Activated CD4-positive, alpha-beta memory T cell treated with anti-CD3 and anti-CD28 coated beads, Interleukin-2, amount 10 ng/mL, durations not matched to agents 7 days and 5 days (primary cell): ENCODE measurements at regions not wholly inside any gene's neighbourhood (a gene's known extent, or its start where the extent isn't known, plus 50 kb on each side); places are given as distances from the start of the nearest gene placed in this dataset.
"Not testable (repeated sequence)": the region's sequence is repeated elsewhere in the genome, so short reads cannot be mapped to it uniquely, and the experiment has no call there.

Experiments
- CTCF ChIA-PET: fragments of 350-600 bp; sonication (Branson Sonifier 250); formaldehyde crosslinking; loops from one replicate; lab custom pipeline; 2021; ENCODE audit warnings: antibody characterized with exemption, inconsistent platforms; lab: Charles Lee
- POLR2A ChIA-PET: fragments of 350-600 bp; sonication (Branson Sonifier 250); formaldehyde crosslinking; loops from one replicate; lab custom pipeline; 2021; ENCODE audit warnings: antibody characterized with exemption; lab: Charles Lee
- DNase-seq: peaks from one replicate; pipeline ENCODE4 v3.0.0-alpha.2; 2020
- H3K27ac Mint-ChIP-seq: one replicate; pipeline ENCODE4 v1.8.0; 2021; ENCODE audit warnings: mild to moderate bottlenecking, mixed read lengths
- H3K27me3 Mint-ChIP-seq: one replicate; pipeline ENCODE4 v1.8.0; 2021; ENCODE audit warnings: mixed read lengths
- H3K36me3 Mint-ChIP-seq: one replicate; pipeline ENCODE4 v1.8.0; 2021; ENCODE audit warnings: low read depth, mixed read lengths
- H3K4me1 Mint-ChIP-seq: one replicate; pipeline ENCODE4 v1.8.0; 2021; ENCODE audit warnings: mixed read lengths
- H3K4me3 Mint-ChIP-seq: one replicate; pipeline ENCODE4 v1.8.0; 2021; ENCODE audit warnings: mild to moderate bottlenecking, mixed read lengths
- H3K9me3 Mint-ChIP-seq: one replicate; pipeline ENCODE4 v1.8.0; 2021; ENCODE audit warnings: mixed read lengths

DNA sequence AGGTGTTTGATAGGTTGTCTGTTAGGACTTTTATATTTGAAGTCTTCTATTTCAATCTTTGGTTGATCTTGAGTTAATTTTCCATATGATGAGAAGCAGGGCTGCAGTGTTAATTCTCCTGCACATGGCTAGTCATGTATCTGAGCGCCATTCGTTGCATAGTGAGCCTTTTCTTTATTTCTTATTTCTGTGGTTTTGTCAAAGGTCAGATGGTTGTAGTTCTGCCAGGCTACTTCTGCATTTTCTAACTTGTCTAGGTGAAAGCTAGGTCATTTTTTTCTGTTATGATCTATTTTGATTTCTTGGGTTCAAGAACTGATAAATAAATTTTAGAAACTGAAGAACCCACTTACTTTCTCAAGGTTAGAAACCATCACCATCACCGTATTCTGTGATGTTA lies 56.7 kb downstream of the CCDC74A start:
- Mint-ChIP-seq H3K9me3 (no peaks in the 10 kb centered on the region), H3K4me3 (no peak overlapping the region), H3K4me1 (no peaks in the 10 kb centered on the region), H3K27ac (no peak overlapping the region), H3K27me3 (peaks cover 24% of the 10 kb centered on the region), H3K36me3 (no peaks in the 10 kb centered on the region)
- no peak for DNase-seq
- ChIA-PET CTCF (no interaction called here), POLR2A (no interaction called here)

DNA sequence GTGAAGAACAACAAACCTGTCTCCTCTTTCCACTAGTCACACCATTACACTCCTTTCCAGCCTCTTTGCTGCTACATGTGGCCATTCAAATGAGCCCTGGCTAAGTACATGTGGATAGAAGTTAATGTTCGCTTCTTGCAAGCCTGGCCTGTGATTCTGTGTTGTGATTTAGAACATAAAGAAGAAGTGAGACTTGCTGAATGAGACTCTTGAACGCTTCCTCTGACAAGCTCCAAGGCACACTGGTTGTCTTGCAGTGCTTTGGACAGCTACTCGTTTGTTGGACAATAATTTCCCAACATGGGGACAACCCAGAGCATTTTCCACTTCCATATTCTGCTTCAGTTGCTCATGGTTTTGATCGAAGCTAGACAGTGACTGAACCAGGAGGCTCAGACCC lies 57.3 kb downstream of the CCDC74A start:
- H3K36me3 Mint-ChIP-seq = no peaks in the 10 kb centered on the region
- POLR2A ChIA-PET = no interaction called here
- H3K4me3 Mint-ChIP-seq = no peak overlapping the region
- no peaks in the 10 kb centered on the region for H3K9me3 Mint-ChIP-seq
- H3K27me3 Mint-ChIP-seq = peaks cover 19% of the 10 kb centered on the region
- CTCF ChIA-PET = no interaction called here
- H3K4me1 Mint-ChIP-seq = no peaks in the 10 kb centered on the region
- no peak for DNase-seq
- no peak overlapping the region for H3K27ac Mint-ChIP-seq

DNA sequence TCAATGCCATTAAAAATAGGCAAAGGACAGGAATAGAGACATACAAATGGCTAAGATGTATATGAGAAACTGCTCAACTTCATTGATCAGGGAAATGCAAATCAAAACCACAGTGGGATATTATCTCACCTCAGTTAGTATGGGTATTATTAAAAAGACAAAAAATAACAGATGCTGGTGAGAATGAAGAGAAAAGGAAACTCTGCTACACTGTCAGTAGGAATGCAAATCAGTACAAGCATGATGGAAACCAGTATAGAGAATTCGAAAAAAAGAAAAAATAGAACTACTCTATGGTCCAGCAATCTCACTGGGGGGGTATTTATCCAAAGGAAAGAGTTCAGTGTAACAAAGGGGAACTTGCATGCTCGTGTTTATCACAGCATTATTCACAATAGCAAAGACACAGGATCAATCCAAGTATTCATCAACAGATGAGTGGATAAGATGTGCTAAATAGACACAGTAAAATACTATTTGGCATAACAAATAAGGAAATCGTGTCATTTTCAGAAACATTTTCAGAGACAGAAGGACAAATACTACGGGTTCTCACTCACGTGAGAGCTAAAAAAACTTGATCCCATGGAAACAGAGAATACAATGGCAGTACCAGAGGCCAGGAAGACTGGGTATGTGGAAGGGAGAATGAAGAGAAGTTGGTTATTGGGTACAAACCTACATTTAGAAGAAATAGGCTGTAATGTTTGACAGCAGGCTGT lies 60.6 kb downstream of the CCDC74A start:
- POLR2A ChIA-PET = no interaction called here
- Mint-ChIP-seq H3K27me3 (peaks cover 9% of the 10 kb centered on the region), H3K27ac (no peak overlapping the region), H3K4me3 (no peak overlapping the region), H3K36me3 (no peaks in the 10 kb centered on the region), H3K9me3 (no peaks in the 10 kb centered on the region), H3K4me1 (no peaks in the 10 kb centered on the region)
- DNase-seq = no peak
- CTCF ChIA-PET = no interaction called here

DNA sequence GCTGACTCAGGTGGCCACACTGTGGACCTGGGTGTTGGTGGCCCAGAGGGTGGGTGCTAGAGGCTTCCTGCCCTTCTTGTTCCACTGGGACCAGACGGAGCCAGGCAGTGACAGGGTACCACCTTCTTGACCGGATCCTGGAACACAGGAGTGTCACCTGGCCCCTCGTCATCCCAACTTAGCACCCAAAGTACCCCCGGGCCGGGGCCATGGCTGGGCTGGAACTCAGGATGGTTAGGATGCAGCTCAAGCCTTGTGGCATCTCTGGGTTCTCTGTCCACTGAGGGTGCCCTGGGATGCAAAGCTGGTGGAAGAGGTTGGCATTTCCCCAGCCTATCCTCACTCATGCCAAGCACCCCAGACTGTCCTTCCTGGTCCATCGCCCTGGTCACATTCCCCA lies 61.4 kb downstream of the CCDC74A start:
- CTCF ChIA-PET, DNase-seq, H3K27me3 Mint-ChIP-seq, H3K4me3 Mint-ChIP-seq, POLR2A ChIA-PET, H3K36me3 Mint-ChIP-seq, H3K4me1 Mint-ChIP-seq, H3K9me3 Mint-ChIP-seq, H3K27ac Mint-ChIP-seq: not testable (repeated sequence)

DNA sequence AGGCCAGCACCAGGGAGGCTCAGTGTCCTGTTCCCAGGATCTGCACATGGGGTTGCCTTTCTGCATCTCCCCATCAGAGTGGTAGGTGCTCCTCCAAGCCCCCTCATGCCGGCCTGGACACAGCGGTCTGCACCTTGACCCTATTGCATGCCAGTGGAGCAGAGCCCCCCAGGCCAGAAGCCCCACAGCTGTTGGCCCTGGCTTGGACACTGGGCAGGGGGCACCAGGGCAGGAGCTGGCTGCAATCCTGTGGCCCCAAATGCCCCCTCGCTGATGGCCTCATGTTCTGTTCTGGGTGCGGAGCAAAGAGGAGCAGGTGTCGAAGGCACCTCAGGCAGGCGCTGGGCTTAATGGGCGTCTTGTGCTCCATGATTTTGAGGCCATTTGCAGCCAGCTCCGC lies 62.7 kb downstream of the CCDC74A start:
- no peak overlapping the region for H3K27ac Mint-ChIP-seq
- DNase-seq = no peak
- ChIA-PET POLR2A (no interaction called here), CTCF (no interaction called here)
- H3K4me1 Mint-ChIP-seq = no peaks in the 10 kb centered on the region
- no peak overlapping the region for H3K4me3 Mint-ChIP-seq
- peaks cover 9% of the 10 kb centered on the region for H3K27me3 Mint-ChIP-seq
- no peaks in the 10 kb centered on the region for H3K9me3 Mint-ChIP-seq
- no peaks in the 10 kb centered on the region for H3K36me3 Mint-ChIP-seq

DNA sequence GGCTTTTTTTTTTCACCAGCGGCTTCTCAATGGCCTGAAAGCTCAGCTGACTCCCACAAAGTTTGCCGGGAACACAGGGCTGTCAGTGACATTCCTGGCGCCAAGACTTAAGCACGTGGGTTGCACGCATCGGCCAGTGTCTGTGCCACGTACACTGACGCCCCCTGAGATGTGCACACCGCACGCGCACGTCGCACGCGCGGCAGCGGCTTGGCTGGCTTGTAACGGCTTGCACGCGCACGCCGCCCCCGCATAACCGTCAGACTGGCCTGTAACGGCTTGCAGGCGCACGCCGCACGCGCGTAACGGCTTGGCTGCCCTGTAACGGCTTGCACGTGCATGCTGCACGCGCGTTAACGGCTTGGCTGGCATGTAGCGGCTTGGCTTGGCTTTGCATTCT lies 63.2 kb downstream of the CCDC74A start:
- Mint-ChIP-seq H3K9me3 (no peaks in the 10 kb centered on the region), H3K27ac (no peak overlapping the region)

DNA sequence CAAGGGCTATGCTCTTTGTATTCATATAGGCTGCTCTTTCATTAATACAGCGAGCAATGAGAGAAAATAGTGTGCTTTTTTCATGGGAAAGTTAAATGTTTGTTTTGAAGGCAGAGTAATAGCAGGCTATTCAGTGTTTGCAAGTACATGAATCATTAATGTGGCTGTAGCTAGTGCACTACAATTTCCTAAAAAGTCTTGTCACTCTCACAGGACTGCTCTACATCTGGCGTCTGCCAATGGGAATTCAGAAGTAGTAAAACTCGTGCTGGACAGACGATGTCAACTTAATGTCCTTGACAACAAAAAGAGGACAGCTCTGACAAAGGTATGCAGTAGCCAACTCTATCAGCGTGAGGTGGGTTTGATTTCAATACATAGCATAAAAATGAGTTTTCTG lies 68.9 kb downstream of the CCDC74A start:
- H3K36me3 Mint-ChIP-seq, H3K4me3 Mint-ChIP-seq, H3K9me3 Mint-ChIP-seq, CTCF ChIA-PET, H3K27ac Mint-ChIP-seq, POLR2A ChIA-PET, DNase-seq, H3K4me1 Mint-ChIP-seq: not testable (repeated sequence)
- peaks cover 12% of the 10 kb centered on the region for H3K27me3 Mint-ChIP-seq

More for the DNA sequence above, 63.2 kb downstream of the CCDC74A start:
- peaks cover 9% of the 10 kb centered on the region for H3K27me3 Mint-ChIP-seq
- DNase-seq = no peak
- H3K4me1 Mint-ChIP-seq = no peaks in the 10 kb centered on the region
- POLR2A ChIA-PET = no interaction called here
- no peak overlapping the region for H3K4me3 Mint-ChIP-seq
- no peaks in the 10 kb centered on the region for H3K36me3 Mint-ChIP-seq
- CTCF ChIA-PET = no interaction called here

DNA sequence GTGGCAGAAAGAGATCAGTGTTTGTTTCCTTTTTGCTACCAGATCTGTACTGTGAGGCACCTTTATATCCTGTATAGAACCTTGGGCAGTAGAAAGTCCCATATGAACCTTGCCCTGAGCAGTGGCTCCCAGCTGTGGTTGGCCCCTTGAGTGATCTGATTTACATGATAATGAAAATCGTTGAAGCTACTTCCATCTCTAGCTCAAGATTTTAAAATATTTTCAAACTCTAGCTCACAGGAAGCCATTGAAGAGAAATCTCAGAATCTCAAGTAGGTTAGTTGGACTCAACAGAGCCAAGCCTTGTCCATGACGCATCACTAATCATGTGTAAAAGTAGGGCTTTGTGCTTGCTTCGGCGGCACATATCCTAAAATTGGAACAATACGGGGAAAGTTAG lies 74.8 kb downstream of the CCDC74A start:
- CTCF ChIA-PET, POLR2A ChIA-PET, H3K27ac Mint-ChIP-seq, H3K4me3 Mint-ChIP-seq, H3K4me1 Mint-ChIP-seq, H3K9me3 Mint-ChIP-seq, DNase-seq, H3K36me3 Mint-ChIP-seq: not testable (repeated sequence)
- H3K27me3 Mint-ChIP-seq = peaks cover 27% of the 10 kb centered on the region

DNA sequence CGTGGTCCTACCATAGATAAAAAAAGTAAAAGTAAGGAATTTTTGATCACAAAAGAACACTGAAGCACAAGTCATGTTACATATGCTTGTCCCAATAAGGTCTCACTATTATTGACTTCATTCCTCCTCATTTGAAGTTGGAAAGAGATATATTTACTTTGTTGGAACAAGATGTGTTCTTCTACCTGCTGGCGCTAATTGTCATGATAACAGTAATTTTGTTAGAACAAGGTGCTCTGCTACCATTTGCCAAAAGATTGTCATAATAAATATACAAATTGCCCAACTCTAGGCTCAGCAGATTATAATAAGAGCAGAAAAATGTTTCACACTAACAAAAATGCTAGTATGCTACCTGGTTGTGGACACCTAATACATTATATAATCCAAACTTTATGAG lies 77.0 kb downstream of the CCDC74A start:
- H3K4me1 Mint-ChIP-seq, CTCF ChIA-PET: not testable (repeated sequence)

DNA sequence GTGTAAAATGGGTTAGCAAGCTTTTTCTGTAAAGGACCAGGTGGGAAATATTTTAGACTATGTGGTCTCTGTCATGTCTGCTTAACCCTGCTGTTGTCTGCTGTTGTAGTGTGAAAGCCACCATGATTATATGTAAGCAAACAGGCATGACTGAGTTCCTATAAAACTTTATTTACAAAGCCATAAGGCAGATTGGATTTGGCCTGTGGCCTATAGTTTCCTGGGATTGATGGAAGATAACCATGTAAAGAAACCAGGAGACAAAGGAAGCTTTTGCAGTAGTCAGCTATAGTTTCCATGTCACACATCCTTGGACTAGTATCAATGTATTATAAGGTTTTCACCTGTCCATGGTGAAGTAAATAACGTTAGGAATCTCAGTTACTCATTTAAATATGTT lies 78.7 kb downstream of the CCDC74A start:
- H3K27ac Mint-ChIP-seq, POLR2A ChIA-PET, H3K36me3 Mint-ChIP-seq, CTCF ChIA-PET, DNase-seq, H3K4me3 Mint-ChIP-seq, H3K4me1 Mint-ChIP-seq, H3K9me3 Mint-ChIP-seq: not testable (repeated sequence)
- peaks cover 31% of the 10 kb centered on the region for H3K27me3 Mint-ChIP-seq

More for the DNA sequence above, 77.0 kb downstream of the CCDC74A start:
- POLR2A ChIA-PET, H3K9me3 Mint-ChIP-seq, H3K27ac Mint-ChIP-seq, H3K4me3 Mint-ChIP-seq, H3K36me3 Mint-ChIP-seq, DNase-seq: not testable (repeated sequence)
- H3K27me3 Mint-ChIP-seq = peaks cover 31% of the 10 kb centered on the region

DNA sequence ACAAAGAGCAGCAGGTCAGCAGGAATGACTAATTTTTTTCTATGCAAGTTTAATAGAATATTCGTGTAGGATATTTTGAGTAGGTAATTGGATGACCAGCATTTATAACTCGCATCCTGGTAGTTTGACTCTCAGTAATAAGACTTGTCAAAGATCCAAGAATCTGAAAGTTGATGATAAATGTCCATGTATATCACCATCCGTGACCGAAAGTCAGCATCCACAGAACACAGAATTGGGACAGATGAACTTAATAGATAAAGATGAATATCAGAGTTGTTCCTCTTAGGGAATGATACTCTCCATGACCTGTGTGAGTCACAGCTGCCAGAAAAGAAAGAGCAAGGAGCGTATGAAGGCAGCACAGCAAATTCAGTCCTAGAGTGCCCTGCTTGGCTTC lies 79.4 kb downstream of the CCDC74A start:
- H3K27ac Mint-ChIP-seq, POLR2A ChIA-PET, H3K9me3 Mint-ChIP-seq, H3K36me3 Mint-ChIP-seq, DNase-seq, H3K4me3 Mint-ChIP-seq, CTCF ChIA-PET, H3K4me1 Mint-ChIP-seq: not testable (repeated sequence)
- H3K27me3 Mint-ChIP-seq = peaks cover 32% of the 10 kb centered on the region

DNA sequence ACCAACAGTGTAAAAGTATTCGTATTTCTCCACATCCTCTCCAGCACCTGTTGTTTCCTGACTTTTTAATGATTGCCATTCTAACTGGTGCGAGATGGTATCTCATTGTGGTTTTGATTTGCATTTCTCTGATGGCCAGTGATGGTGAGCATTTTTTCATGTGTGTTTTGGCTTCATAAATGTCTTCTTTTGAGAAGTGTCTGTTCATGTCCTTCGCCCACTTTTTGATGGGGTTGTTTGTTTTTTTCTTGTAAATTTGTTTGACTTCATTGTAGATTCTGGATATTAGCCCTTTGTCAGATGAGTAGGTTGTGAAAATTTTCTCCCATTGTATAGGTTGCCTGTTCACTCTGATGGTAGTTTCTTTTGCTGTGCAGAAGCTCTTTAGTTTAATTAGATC lies 86.9 kb downstream of the CCDC74A start:
- DNase-seq, H3K9me3 Mint-ChIP-seq, H3K27ac Mint-ChIP-seq, H3K4me3 Mint-ChIP-seq, H3K4me1 Mint-ChIP-seq, CTCF ChIA-PET, H3K36me3 Mint-ChIP-seq, POLR2A ChIA-PET: not testable (repeated sequence)
- peaks cover 15% of the 10 kb centered on the region for H3K27me3 Mint-ChIP-seq

DNA sequence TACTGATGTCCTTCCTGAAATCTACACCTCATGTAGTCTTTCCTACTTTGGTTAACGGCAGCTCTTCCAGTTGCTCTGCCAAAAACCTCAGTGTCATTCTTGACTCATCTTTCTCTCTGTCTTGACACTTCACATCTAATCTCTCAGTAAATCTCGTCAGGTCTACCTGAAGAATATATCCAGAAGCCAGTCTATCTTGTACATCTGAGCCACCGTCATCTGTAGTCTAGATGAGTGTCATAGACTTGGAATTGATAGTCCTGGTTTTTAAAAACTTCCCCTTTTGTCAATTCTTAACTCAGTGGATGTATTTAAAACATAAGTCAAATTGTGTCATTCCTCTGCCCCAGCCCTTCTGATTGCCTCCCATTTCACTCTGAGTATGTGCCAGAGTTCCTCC lies 90.6 kb downstream of the CCDC74A start:
- peaks cover 18% of the 10 kb centered on the region for H3K27me3 Mint-ChIP-seq
- CTCF ChIA-PET, H3K36me3 Mint-ChIP-seq, H3K4me1 Mint-ChIP-seq, H3K9me3 Mint-ChIP-seq, POLR2A ChIA-PET, DNase-seq, H3K27ac Mint-ChIP-seq, H3K4me3 Mint-ChIP-seq: not testable (repeated sequence)

DNA sequence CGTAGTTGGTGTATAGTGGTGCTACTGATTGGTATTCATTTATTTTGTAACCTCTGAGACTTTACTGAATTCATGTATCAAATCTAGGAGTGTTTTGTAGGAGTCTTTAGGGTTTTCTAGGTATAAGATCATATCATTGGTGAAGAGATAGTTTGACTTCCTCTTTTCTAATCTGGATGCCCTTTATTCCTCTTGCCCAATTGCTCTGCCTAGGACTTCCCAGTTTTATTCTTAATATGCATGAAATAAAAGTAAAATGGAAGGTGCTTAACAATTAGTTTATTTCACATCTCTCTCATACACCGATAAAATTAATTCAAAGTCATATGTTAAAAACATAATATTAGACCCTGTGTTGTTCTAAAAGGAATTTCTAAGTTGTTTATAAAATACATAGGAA lies 95.2 kb downstream of the CCDC74A start:
- POLR2A ChIA-PET, H3K9me3 Mint-ChIP-seq: not testable (repeated sequence)
- H3K27me3 Mint-ChIP-seq = peaks cover 12% of the 10 kb centered on the region

More for the DNA sequence above, 95.2 kb downstream of the CCDC74A start:
- H3K36me3 Mint-ChIP-seq, H3K4me3 Mint-ChIP-seq, H3K4me1 Mint-ChIP-seq, DNase-seq, H3K27ac Mint-ChIP-seq, CTCF ChIA-PET: not testable (repeated sequence)
